HL-60 (cell line): ENCODE measurements at regions not wholly inside any gene's neighbourhood (a gene's known extent, or its start where the extent isn't known, plus 50 kb on each side); places are given as distances from the start of the nearest gene placed in this dataset.

Experiments used
- POLR2AphosphoS5 ChIP-seq: IDR thresholded peaks from 2 replicates; pipeline ENCODE4 v1.6.1; 2012; ENCODE audit warnings: low read depth
- TF ChIP-seq, protein P1 (sequence below): IDR thresholded peaks from one replicate; pipeline ENCODE4 v1.5.1; 2011; ENCODE audit warnings: low read length, control low read depth, inconsistent platforms; ENCODE audit not compliant: insufficient read depth
- TF ChIP-seq, protein P2 (sequence below): IDR thresholded peaks from 2 replicates; pipeline ENCODE4 v1.6.1; 2012; ENCODE audit warnings: low read depth; ENCODE audit not compliant: insufficient replicate concordance

DNA sequence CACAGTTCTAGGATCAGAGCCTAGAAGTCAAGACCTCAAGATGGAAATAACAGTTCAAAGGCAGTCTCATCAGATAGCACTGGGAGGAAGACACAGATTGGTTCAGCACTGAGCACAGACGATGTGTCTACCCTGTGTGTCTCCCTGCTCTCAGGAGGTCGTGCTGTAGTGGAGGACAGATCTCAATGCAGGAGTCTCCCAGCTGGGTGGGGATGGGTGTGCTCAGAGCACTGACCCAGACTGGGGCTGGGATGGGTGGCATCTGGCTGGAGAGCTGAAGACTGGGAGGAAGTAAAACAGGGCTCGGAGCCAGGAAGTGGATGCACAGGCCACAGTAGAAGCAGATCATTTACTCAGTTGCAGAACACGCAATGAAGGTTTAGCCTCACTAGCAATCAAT is 69.5 kb upstream of the GDF10 start:
- TF ChIP-seq, protein P1, sequence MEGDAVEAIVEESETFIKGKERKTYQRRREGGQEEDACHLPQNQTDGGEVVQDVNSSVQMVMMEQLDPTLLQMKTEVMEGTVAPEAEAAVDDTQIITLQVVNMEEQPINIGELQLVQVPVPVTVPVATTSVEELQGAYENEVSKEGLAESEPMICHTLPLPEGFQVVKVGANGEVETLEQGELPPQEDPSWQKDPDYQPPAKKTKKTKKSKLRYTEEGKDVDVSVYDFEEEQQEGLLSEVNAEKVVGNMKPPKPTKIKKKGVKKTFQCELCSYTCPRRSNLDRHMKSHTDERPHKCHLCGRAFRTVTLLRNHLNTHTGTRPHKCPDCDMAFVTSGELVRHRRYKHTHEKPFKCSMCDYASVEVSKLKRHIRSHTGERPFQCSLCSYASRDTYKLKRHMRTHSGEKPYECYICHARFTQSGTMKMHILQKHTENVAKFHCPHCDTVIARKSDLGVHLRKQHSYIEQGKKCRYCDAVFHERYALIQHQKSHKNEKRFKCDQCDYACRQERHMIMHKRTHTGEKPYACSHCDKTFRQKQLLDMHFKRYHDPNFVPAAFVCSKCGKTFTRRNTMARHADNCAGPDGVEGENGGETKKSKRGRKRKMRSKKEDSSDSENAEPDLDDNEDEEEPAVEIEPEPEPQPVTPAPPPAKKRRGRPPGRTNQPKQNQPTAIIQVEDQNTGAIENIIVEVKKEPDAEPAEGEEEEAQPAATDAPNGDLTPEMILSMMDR: no peak
- TF ChIP-seq, protein P2, sequence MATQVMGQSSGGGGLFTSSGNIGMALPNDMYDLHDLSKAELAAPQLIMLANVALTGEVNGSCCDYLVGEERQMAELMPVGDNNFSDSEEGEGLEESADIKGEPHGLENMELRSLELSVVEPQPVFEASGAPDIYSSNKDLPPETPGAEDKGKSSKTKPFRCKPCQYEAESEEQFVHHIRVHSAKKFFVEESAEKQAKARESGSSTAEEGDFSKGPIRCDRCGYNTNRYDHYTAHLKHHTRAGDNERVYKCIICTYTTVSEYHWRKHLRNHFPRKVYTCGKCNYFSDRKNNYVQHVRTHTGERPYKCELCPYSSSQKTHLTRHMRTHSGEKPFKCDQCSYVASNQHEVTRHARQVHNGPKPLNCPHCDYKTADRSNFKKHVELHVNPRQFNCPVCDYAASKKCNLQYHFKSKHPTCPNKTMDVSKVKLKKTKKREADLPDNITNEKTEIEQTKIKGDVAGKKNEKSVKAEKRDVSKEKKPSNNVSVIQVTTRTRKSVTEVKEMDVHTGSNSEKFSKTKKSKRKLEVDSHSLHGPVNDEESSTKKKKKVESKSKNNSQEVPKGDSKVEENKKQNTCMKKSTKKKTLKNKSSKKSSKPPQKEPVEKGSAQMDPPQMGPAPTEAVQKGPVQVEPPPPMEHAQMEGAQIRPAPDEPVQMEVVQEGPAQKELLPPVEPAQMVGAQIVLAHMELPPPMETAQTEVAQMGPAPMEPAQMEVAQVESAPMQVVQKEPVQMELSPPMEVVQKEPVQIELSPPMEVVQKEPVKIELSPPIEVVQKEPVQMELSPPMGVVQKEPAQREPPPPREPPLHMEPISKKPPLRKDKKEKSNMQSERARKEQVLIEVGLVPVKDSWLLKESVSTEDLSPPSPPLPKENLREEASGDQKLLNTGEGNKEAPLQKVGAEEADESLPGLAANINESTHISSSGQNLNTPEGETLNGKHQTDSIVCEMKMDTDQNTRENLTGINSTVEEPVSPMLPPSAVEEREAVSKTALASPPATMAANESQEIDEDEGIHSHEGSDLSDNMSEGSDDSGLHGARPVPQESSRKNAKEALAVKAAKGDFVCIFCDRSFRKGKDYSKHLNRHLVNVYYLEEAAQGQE: no peak
- TF ChIP-seq POLR2AphosphoS5: no peak
